Thoracic aorta (tissue), 2 donors: ENCODE measurements at regions not wholly inside any gene's neighbourhood (a gene's known extent, or its start where the extent isn't known, plus 50 kb on each side); places are given as distances from the start of the nearest gene placed in this dataset.

Source experiments
- ATAC-seq: fragments of 150-250 bp; one replicate; pipeline ENCODE4 v1.8.0; 2017; ENCODE audit warnings: low read depth; ENCODE audit not compliant: insufficient number of reproducible peaks, low FRiP score
- DNase-seq: peaks from one replicate; pipeline ENCODE4 v3.0.0-alpha.2; 2020; ENCODE audit warnings: low spot score
- H3K27ac ChIP-seq, 2 donors: fragments of 200-600 bp; sonication (generic); 1 replicate in 1 of 2; 2 replicates in 1 of 2; pipeline ENCODE4 v1.5.1; 2016; ENCODE audit warnings: mild to moderate bottlenecking in 2 of 2, moderate library complexity in 2 of 2
- H3K27me3 ChIP-seq: fragments of 200-600 bp; sonication (generic); replicated peaks from 2 replicates; pipeline ENCODE4 v1.6.0; 2016; ENCODE audit warnings: mild to moderate bottlenecking; ENCODE audit not compliant: insufficient read depth
- H3K36me3 ChIP-seq: fragments of 200-600 bp; sonication (generic); one replicate; pipeline ENCODE4 v1.5.1; 2016
- H3K4me1 ChIP-seq, 2 donors: fragments of 200-600 bp; sonication (generic); 1 replicate in 1 of 2; 2 replicates in 1 of 2; pipeline versions ENCODE4 v1.5.1 to v1.6.0; 2016; ENCODE audit warnings: low read depth in 2 of 2, mild to moderate bottlenecking in 1 of 2; ENCODE audit not compliant: control insufficient read depth in 1 of 2
- H3K4me3 ChIP-seq: fragments of 200-600 bp; sonication (generic); 2 replicates; pipeline ENCODE4 v1.5.1; 2016; ENCODE audit warnings: mild to moderate bottlenecking
- H3K9me3 ChIP-seq: fragments of 200-600 bp; sonication (generic); 2 replicates; pipeline ENCODE4 v1.5.1; 2016
- CTCF ChIP-seq: fragments of 200-600 bp; sonication (generic); IDR thresholded peaks from one replicate; pipeline ENCODE4 v1.5.1; 2019; ENCODE audit warnings: antibody characterized with exemption

- no peak for DNase-seq
- Histone ChIP-seq H3K36me3 (no peaks in the 10 kb centered on the region), H3K9me3 (no peaks in the 10 kb centered on the region), H3K27me3 (no peaks in the 10 kb centered on the region), H3K4me1 (no peaks in the 10 kb centered on the region), H3K4me3 (no peak overlapping the region), H3K27ac (no peak overlapping the region)
- no peak for ATAC-seq
- TF ChIP-seq CTCF: no peak
Observed at GRCh38 chr10:118148247-118148646, 101.5 kb upstream of the RAB11FIP2 start.

GRCh38 chr10:118145256-118145655 lies 98.5 kb upstream of the RAB11FIP2 start:
- DNase-seq (no peak), ATAC-seq (no peak)
- Histone ChIP-seq H3K9me3 (no peaks in the 10 kb centered on the region), H3K4me3 (no peak overlapping the region), H3K4me1 (no peaks in the 10 kb centered on the region), H3K36me3 (no peaks in the 10 kb centered on the region), H3K27me3 (no peaks in the 10 kb centered on the region), H3K27ac (no peak overlapping the region)
- TF ChIP-seq CTCF: no peak

- ATAC-seq (no peak), DNase-seq (no peak)
- Histone ChIP-seq H3K9me3 (no peaks in the 10 kb centered on the region), H3K4me1 (no peaks in the 10 kb centered on the region), H3K27me3 (no peaks in the 10 kb centered on the region), H3K36me3 (no peaks in the 10 kb centered on the region), H3K27ac (no peak overlapping the region), H3K4me3 (no peak overlapping the region)
- TF ChIP-seq CTCF: no peak
Observed at GRCh38 chr10:118141471-118141870, 94.7 kb upstream of the RAB11FIP2 start.

DNA sequence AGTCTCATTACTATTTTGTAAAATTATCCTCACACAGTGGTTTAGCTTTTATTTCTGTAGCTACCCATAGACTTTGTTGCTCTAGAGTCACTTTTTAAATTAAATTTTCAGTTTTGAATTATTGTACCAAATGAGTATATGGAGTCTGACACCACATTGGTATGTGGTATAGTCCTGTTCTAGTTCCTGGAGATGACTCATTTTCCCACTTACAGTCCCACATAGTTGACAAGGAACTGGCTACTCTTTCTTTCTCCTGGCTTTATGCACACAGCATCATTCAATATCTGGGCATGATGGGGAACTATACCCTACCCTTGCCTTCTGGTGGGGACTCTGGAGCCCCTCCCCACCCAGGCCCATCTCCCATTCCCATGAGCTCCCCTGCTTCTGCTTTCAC lies 92.6 kb upstream of the RAB11FIP2 start:
- ATAC-seq (no peak), DNase-seq (no peak)
- Histone ChIP-seq H3K9me3 (no peaks in the 10 kb centered on the region), H3K36me3 (no peaks in the 10 kb centered on the region), H3K27ac (no peak overlapping the region), H3K4me3 (no peak overlapping the region), H3K4me1 (no peaks in the 10 kb centered on the region), H3K27me3 (no peaks in the 10 kb centered on the region)
- no peak for TF ChIP-seq CTCF

DNA sequence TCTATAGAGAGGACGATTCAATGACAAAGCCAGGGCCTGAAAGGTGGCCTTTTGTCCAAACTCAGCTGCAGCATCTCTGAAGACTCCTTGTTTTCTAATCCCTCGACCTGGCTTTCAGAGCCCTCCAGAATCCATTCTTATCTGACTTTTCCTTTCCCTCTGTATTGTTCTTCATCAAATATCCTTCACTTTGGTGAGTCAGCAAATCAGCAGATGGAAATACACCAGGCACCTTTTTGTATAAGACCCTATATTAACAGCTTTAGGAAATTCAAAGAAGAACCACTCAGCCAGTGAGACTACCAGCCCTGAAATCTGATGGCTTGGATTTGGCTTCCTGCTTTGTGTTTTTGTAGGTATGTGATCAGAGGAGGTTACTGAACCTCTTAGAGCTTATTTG lies 81.9 kb upstream of the RAB11FIP2 start:
- no peak for TF ChIP-seq CTCF
- H3K27me3 ChIP-seq: no peaks in the 10 kb centered on the region
- no peaks in the 10 kb centered on the region for H3K4me1 ChIP-seq
- no peak overlapping the region for H3K27ac ChIP-seq
- DNase-seq (no peak), ATAC-seq (no peak)
- no peaks in the 10 kb centered on the region for H3K9me3 ChIP-seq
- no peak overlapping the region for H3K4me3 ChIP-seq
- no peaks in the 10 kb centered on the region for H3K36me3 ChIP-seq
